ENCODE measurements at regions not wholly inside any gene's neighbourhood (a gene's known extent, or its start where the extent isn't known, plus 50 kb on each side); places are given as distances from the start of the nearest gene placed in this dataset.

DNA sequence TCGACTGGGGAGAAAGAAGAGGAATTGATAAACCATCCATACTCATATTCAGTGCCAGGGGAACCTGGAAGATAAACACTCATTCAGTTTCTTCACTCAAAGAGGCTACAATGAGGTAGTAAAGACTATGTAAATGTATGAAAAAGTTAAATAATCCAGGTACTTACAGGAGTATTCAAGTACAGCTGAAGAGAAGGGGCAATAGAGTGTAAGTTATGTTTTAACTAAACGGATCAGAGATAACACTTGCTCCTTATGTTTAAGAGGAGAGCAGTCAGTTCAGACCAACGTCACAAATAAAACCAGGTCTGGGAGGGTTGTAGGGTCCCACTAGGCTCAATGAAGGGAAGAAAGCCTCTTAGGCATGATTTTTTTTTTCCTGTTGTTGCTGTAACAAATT is 358.3 kb upstream of the SMIM21 start:
- no peak for DNase-seq

DNA sequence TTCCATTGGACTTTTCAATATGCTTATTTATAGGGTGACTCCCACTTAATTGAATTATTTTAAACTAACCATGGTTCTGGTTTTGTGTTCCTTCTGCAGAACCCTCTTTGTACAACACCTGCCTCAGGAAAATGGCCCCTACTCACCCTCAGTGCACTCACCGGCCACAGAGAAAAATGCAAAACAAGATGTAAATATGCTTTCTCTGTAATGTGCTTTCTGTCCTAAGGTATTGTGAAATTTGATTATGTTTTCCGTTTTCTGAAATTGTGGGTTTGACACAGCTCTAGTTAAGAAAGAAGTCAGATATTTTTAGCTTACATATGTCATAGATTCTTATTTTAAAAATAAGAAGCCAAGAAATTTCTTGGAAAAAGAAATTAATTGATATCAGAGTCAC is 357.7 kb upstream of the SMIM21 start:
- DNase-seq, result no peak

- no peak for DNase-seq
Observed at GRCh38 chr18:75784390-75784789, 356.9 kb upstream of the SMIM21 start.

- DNase-seq, result no peak
Observed at GRCh38 chr18:75783566-75784281, 356.2 kb upstream of the SMIM21 start.

- no peak for DNase-seq
Observed at GRCh38 chr18:75782826-75783225, 355.3 kb upstream of the SMIM21 start.

- DNase-seq, result no peak
Observed at GRCh38 chr18:75782204-75782603, 354.7 kb upstream of the SMIM21 start.

GRCh38 chr18:75779910-75780309 is 352.4 kb upstream of the SMIM21 start:
- no peak for DNase-seq

DNA sequence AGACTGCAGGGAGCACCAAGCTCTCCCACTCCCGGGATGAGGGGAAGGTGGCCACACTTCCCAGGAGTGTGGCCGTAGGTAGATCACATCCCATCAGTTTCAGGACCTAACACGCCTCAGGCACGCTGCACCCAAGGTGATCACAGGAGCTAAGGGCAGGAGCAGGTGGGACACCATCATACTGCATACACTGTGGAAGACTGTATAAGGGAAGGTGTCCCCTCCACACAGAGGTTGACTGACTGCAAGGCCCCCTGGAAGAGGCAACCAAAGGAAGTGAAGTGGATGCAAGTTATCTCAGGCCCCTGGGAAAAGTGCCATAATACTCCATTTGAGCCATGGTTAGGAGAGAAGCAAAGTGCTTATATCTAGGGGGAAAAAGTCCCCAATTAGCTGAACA is 351.9 kb upstream of the SMIM21 start:
- DNase-seq, result no peak

DNA sequence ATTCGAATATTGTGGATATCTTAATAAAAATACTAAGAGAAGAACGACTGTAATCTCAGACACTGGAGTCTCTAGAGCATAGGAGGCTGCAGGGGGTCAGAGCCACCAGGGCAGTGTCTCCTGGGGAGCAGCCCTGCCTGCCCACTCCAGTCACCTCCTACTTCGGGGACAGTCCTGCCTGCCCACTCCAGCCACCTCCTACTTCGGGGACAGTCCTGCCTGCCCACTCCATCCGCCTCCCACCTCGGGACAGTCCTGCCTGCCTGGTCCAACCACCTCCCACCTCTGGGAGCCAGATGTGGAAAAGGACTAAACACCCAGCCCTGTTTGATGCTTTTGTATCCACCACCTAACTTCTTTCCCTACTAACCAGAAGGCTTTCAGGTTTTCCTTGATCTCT is 350.1 kb upstream of the SMIM21 start:
- no peak for DNase-seq

- DNase-seq, result no peak
Observed at GRCh38 chr18:75775121-75775520, 347.6 kb upstream of the SMIM21 start.

GRCh38 chr18:75773618-75774017 is 346.1 kb upstream of the SMIM21 start:
- no peak for DNase-seq

GRCh38 chr18:75762758-75763157 is 335.3 kb upstream of the SMIM21 start:
- no peak for DNase-seq

GRCh38 chr18:75760208-75760607 is 332.7 kb upstream of the SMIM21 start:
- no peak for DNase-seq

- no peak for DNase-seq
Observed at GRCh38 chr18:75757951-75758350, 330.4 kb upstream of the SMIM21 start.

- DNase-seq, result no peak
Observed at GRCh38 chr18:75754433-75754832, 326.9 kb upstream of the SMIM21 start.

GRCh38 chr18:75753753-75754152 is 326.2 kb upstream of the SMIM21 start:
- no peak for DNase-seq

DNA sequence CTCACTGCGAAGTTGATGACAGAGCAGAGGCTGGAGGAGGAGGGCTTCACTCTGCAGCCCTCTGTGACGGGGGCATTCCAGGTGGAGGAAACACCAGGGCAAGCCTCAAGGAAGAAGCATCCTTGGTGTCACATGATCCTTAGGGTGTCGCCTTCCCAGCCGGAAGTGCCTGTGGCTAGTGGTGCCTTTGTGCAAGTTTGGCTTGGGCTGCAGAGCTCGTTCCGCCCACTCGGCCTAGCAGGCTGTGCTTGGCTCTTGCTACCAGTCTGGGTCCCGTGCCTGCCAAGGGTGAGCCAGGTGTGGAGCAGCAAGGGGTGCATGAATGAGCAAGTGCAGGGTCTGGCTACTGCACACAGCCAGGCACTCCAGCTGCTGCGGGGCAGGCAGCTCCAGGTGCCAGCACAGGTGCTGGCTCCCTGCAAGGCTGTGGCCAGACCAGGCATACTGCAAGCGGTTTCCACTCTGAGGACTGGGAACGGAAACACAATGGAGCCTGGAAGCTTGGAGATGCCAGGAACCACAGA is 325.3 kb upstream of the SMIM21 start:
- DNase-seq, result no peak

GRCh38 chr18:75745147-75745546 is 317.6 kb upstream of the SMIM21 start:
- DNase-seq, result no peak

DNA sequence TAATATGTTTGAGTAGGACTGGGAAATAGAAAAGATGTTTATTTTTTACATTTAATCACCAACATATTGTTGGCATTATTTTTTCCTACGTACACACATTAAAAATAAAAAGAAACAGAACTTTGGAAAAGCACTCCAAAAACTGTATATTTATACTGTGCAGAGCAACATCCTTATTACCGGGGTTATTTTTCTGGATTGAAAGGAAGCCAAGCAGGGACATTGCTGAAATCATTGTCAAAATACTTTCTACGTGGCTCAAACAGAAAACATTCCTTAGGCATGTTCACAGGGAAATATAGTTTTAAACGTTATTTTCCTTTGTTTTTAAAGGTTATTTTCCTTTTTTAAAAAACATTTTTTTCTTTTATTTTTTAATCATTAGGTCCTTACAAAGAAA is 315.0 kb upstream of the SMIM21 start:
- DNase-seq, result no peak

DNA sequence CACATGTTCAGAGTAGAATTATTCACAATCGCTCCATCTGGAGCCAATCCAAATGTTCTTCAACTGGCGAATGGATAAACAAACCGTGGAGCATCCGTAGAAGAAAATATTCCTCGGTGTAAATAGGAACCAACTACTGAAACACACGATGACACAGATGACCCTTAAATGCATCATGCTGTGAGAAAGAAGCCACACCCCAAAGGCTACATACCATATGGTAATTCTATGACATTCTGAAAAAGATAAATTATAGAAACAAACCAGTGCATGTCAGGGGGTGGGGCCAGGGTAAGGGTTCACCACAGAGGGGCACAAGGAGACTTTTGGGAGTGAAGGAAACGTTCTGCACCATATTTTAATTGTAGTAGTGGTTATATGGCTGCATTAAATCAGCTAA is 312.2 kb upstream of the SMIM21 start:
- DNase-seq, result no peak

GRCh38 chr18:75735291-75735690 is 307.8 kb upstream of the SMIM21 start:
- no peak for DNase-seq

DNA sequence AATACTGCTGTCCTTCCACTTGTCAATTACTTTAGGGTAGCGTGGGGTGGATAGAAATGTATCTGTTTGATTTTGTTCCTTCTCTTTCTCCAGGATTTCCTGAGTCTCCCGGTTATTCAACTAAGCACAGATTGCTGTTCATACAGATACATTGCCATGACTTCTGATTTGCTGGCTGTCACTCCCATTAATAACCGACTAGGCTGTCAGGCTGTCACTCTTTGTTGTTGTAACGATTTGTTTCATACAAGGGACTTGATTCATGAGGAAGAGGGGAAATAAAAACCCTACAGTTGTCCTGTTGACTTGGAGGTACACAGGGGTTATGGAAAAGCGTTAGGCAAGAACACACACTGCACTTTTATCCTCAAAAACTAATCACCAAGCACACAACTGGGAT is 302.7 kb upstream of the SMIM21 start:
- DNase-seq, result no peak

GRCh38 chr18:75728621-75729020 is 301.1 kb upstream of the SMIM21 start:
- no peak for DNase-seq

- DNase-seq, result peak; percentile 13
Observed at GRCh38 chr18:75727456-75727855, 300.0 kb upstream of the SMIM21 start.
